ENCODE measurements at regions not wholly inside any gene's neighbourhood (a gene's known extent, or its start where the extent isn't known, plus 50 kb on each side); places are given as distances from the start of the nearest gene placed in this dataset.
"Not testable (repeated sequence)": the region's sequence is repeated elsewhere in the genome, so short reads cannot be mapped to it uniquely, and the experiment has no call there.

GRCh38 chr5:87198010-87198409, 69.7 kb upstream of the RASA1 start:
- WGBS, 2 donors (ENCODE audit: low coverage in 1 of 2) = 84 to 95% methylated on average over 5 of the region's 5 CpGs
- no peaks in the 10 kb centered on the region for H3K4me1 ChIP-seq
- H3K9me3 ChIP-seq = no peaks in the 10 kb centered on the region
- H3K36me3 ChIP-seq = no peaks in the 10 kb centered on the region
- no peaks in the 10 kb centered on the region for H3K27me3 ChIP-seq
- no peak for ATAC-seq
- TF ChIP-seq EP300 (IDR thresholded peaks at IDR 0.05) = no peak
- H3K27ac ChIP-seq = no peak overlapping the region
- H3K4me3 ChIP-seq = no peak overlapping the region

DNA sequence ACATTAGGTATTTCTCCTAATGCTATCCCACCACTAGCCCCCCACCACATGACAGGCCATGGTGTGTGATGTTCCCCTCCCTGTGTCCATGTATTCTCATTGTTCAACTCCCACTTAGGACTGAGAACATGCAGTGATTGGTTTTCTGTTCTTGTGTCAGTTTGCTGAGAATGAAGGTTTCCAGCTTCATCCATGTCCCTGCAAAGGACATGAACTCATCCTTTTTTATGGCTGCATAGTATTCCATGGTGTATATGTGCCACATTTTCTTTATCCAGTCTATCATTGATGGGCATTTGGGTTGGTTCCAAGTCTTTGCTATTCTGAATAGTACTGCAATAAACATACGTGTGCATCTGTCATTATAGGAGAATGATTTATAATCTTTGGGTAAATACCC, 68.4 kb upstream of the RASA1 start:
- not testable (repeated sequence) for H3K36me3 ChIP-seq, H3K4me3 ChIP-seq, H3K27ac ChIP-seq, H3K4me1 ChIP-seq, ATAC-seq, H3K27me3 ChIP-seq, H3K9me3 ChIP-seq
- 86 to 100% methylated on average over 1 of the region's 1 CpG for WGBS, 2 donors (ENCODE audit: low coverage in 1 of 2)

GRCh38 chr5:87199704-87200103, 68.0 kb upstream of the RASA1 start:
- 83 to 91% methylated on average over 2 of the region's 2 CpGs for WGBS, 2 donors (ENCODE audit: low coverage in 1 of 2)
- H3K27ac ChIP-seq, ATAC-seq, H3K4me3 ChIP-seq, H3K36me3 ChIP-seq, H3K27me3 ChIP-seq, H3K9me3 ChIP-seq, H3K4me1 ChIP-seq: not testable (repeated sequence)

GRCh38 chr5:87210076-87210475, 57.6 kb upstream of the RASA1 start:
- Histone ChIP-seq H3K9me3 (no peaks in the 10 kb centered on the region), H3K27me3 (peaks cover 3% of the 10 kb centered on the region), H3K4me1 (no peaks in the 10 kb centered on the region), H3K36me3 (no peaks in the 10 kb centered on the region), H3K4me3 (no peak overlapping the region), H3K27ac (no peak overlapping the region)
- no peak for ATAC-seq
- 80 to 93% methylated on average over 1 of the region's 1 CpG for WGBS, 2 donors (ENCODE audit: low coverage in 1 of 2)
- TF ChIP-seq, protein P1, sequence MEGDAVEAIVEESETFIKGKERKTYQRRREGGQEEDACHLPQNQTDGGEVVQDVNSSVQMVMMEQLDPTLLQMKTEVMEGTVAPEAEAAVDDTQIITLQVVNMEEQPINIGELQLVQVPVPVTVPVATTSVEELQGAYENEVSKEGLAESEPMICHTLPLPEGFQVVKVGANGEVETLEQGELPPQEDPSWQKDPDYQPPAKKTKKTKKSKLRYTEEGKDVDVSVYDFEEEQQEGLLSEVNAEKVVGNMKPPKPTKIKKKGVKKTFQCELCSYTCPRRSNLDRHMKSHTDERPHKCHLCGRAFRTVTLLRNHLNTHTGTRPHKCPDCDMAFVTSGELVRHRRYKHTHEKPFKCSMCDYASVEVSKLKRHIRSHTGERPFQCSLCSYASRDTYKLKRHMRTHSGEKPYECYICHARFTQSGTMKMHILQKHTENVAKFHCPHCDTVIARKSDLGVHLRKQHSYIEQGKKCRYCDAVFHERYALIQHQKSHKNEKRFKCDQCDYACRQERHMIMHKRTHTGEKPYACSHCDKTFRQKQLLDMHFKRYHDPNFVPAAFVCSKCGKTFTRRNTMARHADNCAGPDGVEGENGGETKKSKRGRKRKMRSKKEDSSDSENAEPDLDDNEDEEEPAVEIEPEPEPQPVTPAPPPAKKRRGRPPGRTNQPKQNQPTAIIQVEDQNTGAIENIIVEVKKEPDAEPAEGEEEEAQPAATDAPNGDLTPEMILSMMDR (IDR thresholded peaks at IDR 0.05) = no peak
- no peak for TF ChIP-seq POLR2AphosphoS5 (IDR thresholded peaks at IDR 0.05)
- no peak for TF ChIP-seq POLR2A (IDR thresholded peaks at IDR 0.05)
- no peak for TF ChIP-seq EP300 (IDR thresholded peaks at IDR 0.05)

- ATAC-seq = no peak
- TF ChIP-seq EP300 (IDR thresholded peaks at IDR 0.05) = no peak
- TF ChIP-seq POLR2AphosphoS5 (IDR thresholded peaks at IDR 0.05) = no peak
- TF ChIP-seq, protein P1 (IDR thresholded peaks at IDR 0.05) = no peak
- no peak for TF ChIP-seq POLR2A (IDR thresholded peaks at IDR 0.05)
- H3K27me3 ChIP-seq = peaks cover 3% of the 10 kb centered on the region
- no peak overlapping the region for H3K4me3 ChIP-seq
- no peaks in the 10 kb centered on the region for H3K9me3 ChIP-seq
- WGBS, 2 donors (ENCODE audit: low coverage in 1 of 2) = 71 to 81% methylated on average over 2 of the region's 2 CpGs
- H3K27ac ChIP-seq = no peak overlapping the region
- H3K4me1 ChIP-seq = no peaks in the 10 kb centered on the region
- H3K36me3 ChIP-seq = no peaks in the 10 kb centered on the region
These were observed 56.9 kb upstream of the RASA1 start for GRCh38 chr5:87210743-87211142.

- 57 to 62% methylated on average over 1 of the region's 1 CpG for WGBS, 2 donors (ENCODE audit: low coverage in 1 of 2)
- H3K9me3 ChIP-seq = no peaks in the 10 kb centered on the region
- no peaks in the 10 kb centered on the region for H3K36me3 ChIP-seq
- no peak for ATAC-seq
- no peaks in the 10 kb centered on the region for H3K4me1 ChIP-seq
- TF ChIP-seq, protein P1 (IDR thresholded peaks at IDR 0.05) = no peak
- TF ChIP-seq POLR2AphosphoS5 (IDR thresholded peaks at IDR 0.05) (no peak), EP300 (IDR thresholded peaks at IDR 0.05) (no peak), POLR2A (IDR thresholded peaks at IDR 0.05) (no peak)
- H3K4me3 ChIP-seq = no peak overlapping the region
- H3K27me3 ChIP-seq = peaks cover 3% of the 10 kb centered on the region
- no peak overlapping the region for H3K27ac ChIP-seq
These were observed 56.0 kb upstream of the RASA1 start for GRCh38 chr5:87211676-87212075.

DNA sequence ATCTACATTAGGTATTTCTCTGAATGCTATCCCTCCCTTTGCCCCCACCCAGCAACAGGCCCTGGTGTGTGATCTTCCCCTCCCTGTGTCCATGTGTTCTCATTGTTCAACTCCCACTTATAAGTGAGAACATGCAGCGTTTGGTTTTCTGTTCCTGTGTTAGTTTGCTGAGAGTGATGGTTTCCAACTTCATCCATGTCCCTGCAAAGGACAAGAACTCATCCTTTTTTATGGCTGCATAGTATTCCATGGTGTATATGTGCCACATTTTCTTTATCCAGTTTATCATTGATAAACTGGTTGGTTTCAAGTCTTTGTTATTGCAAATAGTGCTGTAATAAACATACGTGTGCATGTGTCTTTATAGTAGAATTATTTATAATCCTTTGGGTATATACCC, 55.5 kb upstream of the RASA1 start:
- H3K36me3 ChIP-seq, H3K27ac ChIP-seq, H3K27me3 ChIP-seq, H3K4me3 ChIP-seq, ATAC-seq, H3K4me1 ChIP-seq, H3K9me3 ChIP-seq: not testable (repeated sequence)
- 85 to 90% methylated on average over 2 of the region's 2 CpGs for WGBS, 2 donors (ENCODE audit: low coverage in 1 of 2)

- not testable (repeated sequence) for H3K27ac ChIP-seq, H3K9me3 ChIP-seq, H3K4me1 ChIP-seq, H3K27me3 ChIP-seq, H3K4me3 ChIP-seq, H3K36me3 ChIP-seq, ATAC-seq
- WGBS, 2 donors (ENCODE audit: low coverage in 1 of 2) = no CpG with 5 or more reads among the region's 4 CpGs
These were observed 50.2 kb upstream of the RASA1 start for GRCh38 chr5:87217480-87217879.
